ENCODE measurements at regions not wholly inside any gene's neighbourhood (a gene's known extent, or its start where the extent isn't known, plus 50 kb on each side); places are given as distances from the start of the nearest gene placed in this dataset.
"Not testable (repeated sequence)": the region's sequence is repeated elsewhere in the genome, so short reads cannot be mapped to it uniquely, and the experiment has no call there.

- no peak for DNase-seq (ENCODE audit: low spot score)
Measured at GRCh38 chr6:71203206-71203605, 85.4 kb upstream of the OGFRL1 start.

DNA sequence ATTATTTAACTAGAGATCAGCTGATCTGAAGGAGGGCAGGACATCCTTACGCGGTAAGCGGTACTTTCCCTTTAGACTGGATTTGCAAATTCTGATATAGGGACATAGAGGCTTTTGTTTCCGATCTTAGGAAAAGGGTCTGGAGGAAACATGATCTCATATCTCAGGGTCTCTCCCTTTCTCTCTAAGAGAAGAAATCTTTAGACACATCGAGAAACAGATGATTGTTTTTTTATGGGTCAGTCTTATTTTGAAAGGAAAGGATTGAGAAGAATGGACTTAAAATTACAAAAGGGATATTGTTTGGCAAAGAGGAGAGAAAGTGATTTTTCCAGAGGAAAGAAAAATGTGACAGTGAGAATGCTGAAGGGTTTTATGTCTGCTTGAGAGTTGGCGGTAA lies 83.9 kb upstream of the OGFRL1 start:
- no peak for DNase-seq (ENCODE audit: low spot score)

DNA sequence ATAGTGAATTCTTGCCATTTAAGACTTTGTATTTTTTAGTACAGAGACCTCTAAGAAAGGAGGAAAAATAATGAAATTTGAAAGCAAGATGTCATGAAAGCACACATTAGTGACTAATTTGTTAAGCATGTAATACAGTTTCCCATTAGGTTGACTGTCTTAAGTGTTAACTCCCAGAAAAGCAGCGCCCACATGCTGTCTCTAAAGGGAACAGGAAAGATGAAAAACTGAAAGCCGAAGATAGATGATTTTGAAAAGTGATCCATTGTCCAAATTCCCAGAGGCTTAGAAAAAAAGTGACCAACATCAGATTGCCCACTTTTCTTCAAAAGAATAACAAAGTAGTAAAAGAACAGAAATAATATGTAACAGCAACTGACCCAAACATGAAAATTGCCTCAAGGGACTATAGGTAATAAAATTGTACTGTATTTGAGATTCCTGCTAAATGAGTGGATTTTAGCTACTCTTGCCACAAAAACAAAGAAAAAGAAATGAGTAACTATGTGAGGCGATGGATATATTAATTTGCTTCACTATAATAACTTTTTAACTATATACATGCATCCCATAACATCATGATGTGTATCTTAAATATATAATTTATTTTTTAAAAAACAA lies 83.2 kb upstream of the OGFRL1 start:
- no peak for DNase-seq (ENCODE audit: low spot score)

DNA sequence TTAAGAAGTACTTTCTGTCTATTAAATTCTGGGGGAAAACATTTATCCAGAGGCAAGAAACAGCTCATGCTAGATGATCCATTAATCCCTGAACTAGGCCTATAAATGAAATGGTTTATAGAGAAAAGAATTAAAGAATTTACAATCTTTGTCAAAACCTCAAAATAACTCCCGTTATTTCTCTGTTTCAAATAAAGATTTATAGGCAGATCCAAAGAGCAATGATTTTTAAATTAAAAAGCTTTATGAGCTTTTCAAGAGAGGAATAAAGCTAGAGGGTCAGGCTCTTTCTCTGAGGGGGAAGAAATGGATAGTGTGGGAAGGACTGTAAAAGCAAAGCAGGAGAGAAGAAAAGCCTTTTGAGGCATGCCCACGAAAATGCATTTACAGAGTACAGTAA lies 82.5 kb upstream of the OGFRL1 start:
- no peak for DNase-seq (ENCODE audit: low spot score)

- no peak for DNase-seq (ENCODE audit: low spot score)
Measured at GRCh38 chr6:71209206-71209605, 79.4 kb upstream of the OGFRL1 start.

- DNase-seq (ENCODE audit: low spot score), result no peak
Measured at GRCh38 chr6:71209626-71210025, 79.0 kb upstream of the OGFRL1 start.

- DNase-seq (ENCODE audit: low spot score), result no peak
Measured at GRCh38 chr6:71211799-71212198, 76.8 kb upstream of the OGFRL1 start.

- no peak for DNase-seq (ENCODE audit: low spot score)
Measured at GRCh38 chr6:71220466-71220865, 68.1 kb upstream of the OGFRL1 start.

DNA sequence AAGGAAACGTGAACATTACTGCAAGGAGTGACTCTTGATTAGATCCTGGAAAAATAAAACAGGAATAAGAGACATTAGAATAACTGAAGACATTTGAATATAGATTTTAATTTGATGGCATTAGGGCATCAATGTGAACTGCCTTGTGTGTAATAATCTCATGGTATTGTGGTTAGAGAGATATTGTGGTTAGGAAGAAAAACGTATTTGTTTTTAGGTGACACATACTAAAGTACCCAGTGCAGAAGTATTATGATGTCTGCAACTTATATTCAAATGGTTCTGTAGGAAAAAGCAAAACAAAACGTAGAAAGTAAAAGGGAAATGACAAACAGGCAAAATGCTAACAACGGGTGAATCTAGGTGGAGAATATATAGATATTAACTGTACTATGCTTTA lies 65.9 kb upstream of the OGFRL1 start:
- DNase-seq (ENCODE audit: low spot score), result no peak

- DNase-seq (ENCODE audit: low spot score), result no peak
Measured at GRCh38 chr6:71224011-71224410, 64.6 kb upstream of the OGFRL1 start.

- no peak for DNase-seq (ENCODE audit: low spot score)
Measured at GRCh38 chr6:71226151-71226550, 62.5 kb upstream of the OGFRL1 start.

DNA sequence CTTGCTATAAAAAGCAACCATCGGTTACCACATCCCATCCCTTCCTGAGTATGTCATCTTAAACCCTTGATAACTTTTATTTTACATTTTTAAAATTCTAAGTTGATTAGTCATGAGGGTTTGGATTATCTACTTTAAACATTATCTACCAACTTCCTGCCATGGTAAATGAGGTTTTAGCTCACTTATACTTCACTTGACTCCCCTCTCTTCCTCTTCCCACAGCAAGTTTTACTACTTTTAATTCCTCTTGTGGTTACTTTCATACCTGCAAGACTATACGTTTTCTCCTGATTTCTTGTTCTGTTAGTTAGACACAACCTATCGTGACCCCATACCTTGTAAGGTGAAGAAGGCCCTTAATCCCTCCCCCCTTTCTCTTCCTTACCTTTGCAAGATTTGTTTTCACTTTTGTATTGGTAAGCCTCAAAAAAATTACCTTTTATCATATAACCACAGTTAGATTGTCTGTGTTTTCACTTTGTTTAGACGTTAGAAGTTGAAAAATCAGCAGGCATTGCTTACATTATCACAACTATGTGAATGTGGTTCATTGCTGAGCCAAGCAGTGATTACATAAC lies 60.1 kb upstream of the OGFRL1 start:
- no peak for DNase-seq (ENCODE audit: low spot score)

DNA sequence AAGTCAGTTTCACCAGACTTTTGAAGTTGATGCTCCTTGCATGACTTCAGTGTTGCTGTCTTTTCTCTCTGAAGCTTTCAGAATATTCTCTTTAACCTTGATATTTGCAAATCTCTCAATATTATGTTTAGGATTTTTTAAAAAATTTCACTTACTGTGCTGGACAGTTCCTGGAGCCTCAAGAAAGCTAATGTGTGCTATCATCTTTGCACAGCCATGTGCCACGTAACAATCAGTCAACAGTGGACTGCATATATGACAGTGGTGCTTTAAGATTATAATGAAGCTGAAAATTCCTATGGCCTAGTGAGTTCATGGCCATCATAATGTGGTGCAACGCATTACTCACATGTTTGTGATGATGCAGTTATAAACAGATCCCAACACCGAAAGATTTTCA lies 59.1 kb upstream of the OGFRL1 start:
- DNase-seq (ENCODE audit: low spot score), result no peak

DNA sequence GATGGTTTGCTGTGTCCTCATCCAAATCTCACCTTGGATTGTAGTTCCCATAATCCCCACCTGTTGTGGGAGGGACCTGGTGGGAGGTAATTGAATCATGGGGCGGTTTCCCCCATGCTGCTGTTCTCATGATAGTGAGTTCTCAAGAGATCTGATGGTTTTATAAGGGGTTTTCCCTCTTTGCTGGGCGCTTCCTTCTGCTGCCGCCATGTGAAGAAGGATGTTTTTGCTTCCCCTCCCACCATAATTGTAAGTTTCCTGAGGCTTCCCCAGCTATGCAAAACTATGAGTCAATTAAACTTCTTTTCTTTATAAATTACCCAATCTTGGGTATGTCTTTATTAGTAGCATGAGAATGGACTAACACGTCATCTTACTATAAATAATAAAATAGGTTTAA lies 55.7 kb upstream of the OGFRL1 start:
- DNase-seq (ENCODE audit: low spot score), result not testable (repeated sequence)

DNA sequence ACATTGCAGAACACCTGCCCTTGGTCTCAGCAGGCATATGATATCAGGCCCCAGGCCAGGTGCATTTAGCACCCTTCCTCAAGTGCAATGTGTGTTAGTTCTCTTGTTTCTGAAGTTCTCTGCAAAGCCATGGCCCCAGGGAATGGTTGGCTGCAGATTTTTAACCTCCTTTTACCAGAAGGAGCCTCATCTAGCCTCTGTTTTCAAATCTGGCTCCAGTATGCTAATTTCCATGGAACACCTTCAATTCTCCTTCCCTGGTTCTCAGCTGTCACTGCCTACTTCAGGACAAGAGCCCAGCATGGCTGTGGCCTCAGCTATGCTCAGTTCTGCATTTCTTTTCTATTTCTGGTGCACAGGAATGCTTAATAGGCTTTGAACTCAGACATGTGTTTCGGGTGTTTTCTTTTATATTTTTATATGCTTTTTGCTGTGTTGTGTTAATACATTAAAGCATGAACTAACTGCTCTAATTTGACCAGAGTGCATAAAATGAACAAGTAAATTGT lies 51.6 kb upstream of the OGFRL1 start:
- DNase-seq (ENCODE audit: low spot score), result no peak

- DNase-seq (ENCODE audit: low spot score), result no peak
Measured at GRCh38 chr6:71238351-71238750, 50.3 kb upstream of the OGFRL1 start.
